HG02943 (cell line): ENCODE measurements at regions not wholly inside any gene's neighbourhood (a gene's known extent, or its start where the extent isn't known, plus 50 kb on each side); places are given as distances from the start of the nearest gene placed in this dataset.
"Not testable (repeated sequence)": the region's sequence is repeated elsewhere in the genome, so short reads cannot be mapped to it uniquely, and the experiment has no call there.

ENCODE experiments used
- ATAC-seq: cut with Tn5 transposase; IDR thresholded peaks from one replicate; pipeline ENCODE4 v1.9.1; 2021; ENCODE audit warnings: mild to moderate bottlenecking, low read depth, moderate library complexity; ENCODE audit not compliant: unreplicated experiment

DNA sequence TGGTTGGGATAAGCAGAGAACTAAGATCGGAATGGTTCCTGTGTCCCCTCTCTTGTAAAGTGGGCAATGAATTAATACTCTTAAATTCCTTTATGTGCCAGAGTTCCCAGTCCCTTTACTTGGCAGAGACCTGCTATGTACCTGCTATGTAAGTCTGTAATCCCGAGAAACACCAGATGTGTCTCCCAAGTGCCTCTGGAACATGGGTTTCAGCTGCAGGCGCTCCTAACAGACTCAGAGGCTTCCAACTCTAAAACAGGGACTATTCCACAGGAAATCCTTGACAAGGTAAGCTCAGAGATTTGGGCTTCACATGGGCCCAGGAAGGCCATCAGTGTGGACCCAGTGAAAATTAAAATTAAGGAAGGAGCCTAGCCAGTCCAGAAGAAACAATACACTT lies 117.7 kb upstream of the PLCL2 start:
- no peak for ATAC-seq

DNA sequence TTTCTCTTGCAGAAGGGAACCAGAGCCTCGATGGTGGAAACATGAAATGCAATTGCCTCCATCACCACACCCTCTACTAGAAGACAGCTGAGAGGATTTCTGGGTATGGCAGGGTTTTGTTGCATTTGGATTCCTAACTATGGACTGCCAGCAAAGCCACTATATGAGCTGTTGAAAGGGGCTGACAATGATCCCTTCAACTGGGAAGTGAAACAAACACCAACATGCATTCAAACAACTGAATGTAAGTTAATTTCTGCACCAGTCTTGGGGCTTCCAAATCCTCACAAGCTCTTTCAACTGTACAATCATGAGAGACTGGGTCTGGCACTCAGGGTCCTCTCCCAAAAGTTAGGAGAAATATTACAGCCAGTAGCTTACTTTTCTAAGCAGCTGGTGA lies 116.7 kb upstream of the PLCL2 start:
- ATAC-seq: no peak

DNA sequence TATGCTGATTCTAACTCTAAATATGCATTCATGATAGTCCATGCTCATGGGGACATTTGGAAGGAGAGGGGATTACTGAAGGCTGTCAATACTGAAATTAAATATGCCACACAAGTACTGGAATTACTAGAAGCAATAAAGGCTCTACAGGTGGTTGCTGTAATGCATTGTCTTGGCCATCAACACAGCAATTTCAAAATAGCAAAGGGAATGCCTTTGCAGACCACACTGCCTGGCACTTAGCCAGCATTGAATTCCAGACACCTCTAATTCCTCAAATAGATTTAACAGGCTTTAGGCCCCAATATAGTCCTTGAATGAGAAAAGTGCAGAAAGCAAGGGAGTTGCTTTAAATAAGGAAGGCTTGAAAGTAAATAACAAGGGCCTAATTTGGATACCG lies 115.8 kb upstream of the PLCL2 start:
- ATAC-seq: no peak

DNA sequence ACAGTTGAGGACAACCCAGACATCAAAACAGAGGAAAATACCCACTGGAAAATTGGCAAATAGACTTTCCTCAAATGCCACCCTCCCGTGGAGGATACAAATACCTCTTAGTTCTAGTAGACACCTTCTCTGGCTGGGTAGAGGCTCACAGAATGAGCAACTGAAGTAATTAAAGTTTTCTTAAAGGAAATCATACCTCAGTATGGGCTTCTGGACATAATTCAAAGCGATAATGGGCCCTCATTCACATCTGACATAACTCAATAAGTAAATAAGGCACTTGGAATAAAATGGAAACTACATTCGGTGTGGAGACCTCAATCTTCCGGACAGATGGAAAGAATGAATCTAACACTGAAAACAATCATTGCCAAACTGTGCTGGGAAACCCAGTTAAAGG lies 115.2 kb upstream of the PLCL2 start:
- no peak for ATAC-seq

DNA sequence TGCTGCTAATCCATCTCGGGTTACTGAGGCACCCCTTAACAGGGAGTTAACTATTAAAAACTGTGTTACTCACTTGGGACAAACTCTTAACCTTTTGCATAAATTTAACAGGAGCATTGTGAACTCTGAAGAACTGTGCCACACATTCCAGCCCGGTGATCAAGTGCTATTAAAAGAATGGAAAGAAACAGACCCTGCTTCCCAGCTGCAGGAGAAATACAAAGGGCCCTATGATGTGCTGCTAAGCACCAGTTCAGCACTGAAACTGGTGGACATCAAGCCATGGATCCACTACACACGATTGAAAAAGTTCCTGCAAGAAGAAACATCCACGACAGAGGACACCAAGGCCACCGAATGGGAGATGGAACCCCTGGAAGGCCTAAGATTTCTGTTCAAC lies 114.7 kb upstream of the PLCL2 start:
- no peak for ATAC-seq

DNA sequence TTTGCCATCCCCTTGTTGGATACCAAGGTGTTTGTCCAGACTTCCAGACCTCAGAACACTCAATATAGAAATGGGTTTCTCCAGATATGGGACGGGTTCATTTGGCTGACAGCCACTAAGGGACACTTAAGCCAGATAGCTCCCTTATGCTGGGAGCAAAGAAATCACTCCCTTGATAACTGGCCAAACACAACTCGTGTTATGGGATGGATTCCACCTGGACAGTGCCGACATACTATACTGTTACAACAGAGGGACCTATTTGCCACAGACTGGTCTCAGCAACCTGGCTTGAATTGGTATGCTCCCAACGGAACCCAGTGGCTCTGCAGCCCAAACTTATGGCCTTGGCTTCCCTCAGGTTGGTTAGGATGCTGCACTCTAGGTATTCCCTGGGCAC lies 114.0 kb upstream of the PLCL2 start:
- ATAC-seq: no peak

DNA sequence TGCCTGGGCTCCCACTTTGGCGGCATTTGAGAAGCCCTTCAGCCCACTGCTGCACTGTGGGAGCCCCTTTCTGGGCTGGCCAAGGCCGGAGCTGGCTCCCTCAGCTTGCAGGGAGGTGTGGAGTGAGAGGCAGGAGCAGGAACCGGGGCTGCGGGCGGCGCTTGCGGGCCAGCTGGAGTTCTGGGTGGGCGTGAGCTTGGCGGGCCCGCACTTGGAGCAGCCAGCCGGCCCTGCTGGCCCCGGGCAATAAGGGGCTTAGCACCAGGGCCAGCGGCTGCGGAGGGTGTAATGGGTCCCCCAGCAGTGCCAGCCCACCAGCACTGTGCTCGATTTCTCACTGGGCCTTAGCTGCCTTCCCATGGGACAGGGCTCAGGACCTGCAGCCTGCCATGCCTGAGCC lies 111.2 kb upstream of the PLCL2 start:
- not testable (repeated sequence) for ATAC-seq

DNA sequence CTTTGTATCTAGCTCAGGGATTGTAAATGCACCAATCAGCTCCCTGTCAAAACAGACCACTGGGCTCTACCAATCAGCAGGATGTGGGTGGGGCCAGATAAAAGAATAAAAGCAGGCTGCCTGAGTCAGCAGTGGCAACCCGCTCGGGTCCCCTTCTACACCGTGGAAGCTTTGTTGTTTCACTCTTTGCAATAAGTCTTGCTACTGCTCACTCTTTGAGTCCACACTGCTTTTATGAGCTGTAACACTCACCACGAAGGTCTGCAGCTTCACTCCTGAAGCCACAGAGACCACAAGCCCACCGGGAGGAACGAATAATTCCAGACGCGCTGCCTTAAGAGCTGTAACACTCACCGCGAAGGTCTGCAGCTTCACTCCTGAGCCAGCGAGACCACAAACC lies 110.2 kb upstream of the PLCL2 start:
- not testable (repeated sequence) for ATAC-seq

DNA sequence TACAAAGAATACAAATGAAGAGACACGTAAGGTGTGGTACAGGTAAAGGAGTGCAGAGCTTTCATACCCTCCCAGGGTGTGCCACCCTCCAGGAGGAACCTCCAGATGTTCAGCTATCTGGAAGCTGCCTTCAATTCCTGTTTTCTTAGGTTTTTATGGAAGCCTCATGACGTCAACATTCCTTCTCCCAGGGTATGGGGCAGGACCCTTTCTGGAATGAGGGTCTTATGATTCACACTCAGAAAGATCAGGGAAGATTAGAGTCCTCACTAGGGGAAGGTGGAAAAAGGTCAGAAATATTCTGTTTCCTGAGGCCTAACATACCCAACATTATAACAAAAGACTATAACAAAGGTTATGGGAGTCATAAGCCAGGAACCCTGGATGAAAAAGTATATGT lies 99.8 kb upstream of the PLCL2 start:
- ATAC-seq: no peak

DNA sequence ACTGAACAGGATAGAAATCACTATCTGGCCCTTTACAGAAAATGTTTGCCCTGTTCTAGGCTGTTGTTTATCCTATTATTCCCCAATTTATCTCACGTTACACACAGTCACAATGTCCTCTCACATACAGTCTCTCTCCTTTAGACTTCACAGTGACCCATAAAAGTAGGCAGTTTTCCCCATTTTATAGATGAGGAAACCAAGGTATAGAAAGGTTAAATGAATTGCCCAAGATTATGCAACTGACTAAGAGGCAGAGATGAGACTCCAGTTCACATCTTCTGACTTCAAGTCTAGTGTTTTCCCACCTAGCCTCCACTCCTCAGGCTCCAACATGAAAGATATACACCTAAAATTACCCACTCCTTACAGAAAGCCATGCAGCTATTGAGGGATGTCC lies 99.3 kb upstream of the PLCL2 start:
- ATAC-seq: no peak

DNA sequence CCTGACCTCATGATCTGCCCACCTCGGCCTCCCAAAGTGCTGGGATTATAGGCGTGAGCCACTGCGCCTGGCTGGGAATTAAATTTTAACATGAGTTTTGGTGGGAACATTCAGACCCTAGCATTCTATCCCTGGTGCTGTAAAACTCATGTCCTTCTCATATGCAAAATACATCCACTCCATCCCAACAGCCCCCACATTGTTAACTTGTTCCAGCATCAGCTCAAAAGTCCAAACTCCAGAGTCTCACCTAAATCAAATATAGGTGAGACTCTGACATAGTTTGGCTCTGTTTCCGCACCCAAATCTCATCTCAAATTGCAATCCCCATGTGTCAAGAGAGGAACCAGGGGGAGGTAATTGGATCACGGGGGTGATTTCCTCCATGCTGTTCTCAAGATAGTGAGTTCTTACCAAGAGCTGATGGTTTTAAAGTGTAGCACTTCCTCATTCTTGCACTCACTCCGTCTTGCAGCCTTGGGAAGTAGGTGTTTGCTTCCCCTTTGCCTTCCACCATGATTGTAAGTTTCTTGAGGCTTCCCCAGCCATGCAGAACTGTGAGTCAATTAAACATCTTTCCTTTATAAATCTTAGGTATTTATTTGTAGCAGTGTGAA lies 96.2 kb upstream of the PLCL2 start:
- ATAC-seq: no peak

DNA sequence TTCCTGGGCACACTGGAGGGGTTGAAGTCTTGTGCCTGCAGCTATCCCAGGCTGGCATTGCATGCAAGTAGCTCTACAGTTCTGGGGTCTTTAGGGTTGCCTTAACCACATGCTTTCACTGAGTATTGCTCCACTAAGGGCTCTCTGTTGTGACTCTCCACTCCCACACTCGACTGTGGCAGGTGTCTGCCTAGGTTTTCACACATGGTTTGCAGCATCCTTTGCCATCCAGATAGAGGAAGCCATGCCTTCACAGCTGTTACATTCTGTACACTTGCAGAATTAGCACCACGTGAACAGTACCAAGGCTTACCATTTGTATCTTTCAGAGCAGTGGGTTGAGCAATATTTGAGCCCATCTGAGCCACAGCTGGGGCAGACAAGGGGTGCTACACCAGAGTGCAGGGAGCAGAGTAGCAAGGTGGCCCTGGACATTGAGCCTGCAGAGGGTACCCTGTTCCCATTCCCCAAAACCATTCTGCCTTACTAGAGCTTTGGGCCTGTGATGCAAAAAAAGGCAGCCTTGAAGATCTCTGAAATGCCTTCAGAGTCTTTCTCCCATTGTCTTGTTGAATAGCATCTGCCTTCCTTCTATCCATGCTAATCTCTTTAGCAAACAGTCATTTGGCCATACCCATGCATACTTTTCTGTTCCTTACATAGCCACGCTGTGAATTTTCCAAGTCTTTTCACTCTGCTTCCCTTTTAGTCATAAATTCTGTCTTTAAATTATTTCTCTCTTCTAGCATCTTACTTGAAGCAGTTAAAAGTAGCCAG lies 95.2 kb upstream of the PLCL2 start:
- ATAC-seq: no peak

DNA sequence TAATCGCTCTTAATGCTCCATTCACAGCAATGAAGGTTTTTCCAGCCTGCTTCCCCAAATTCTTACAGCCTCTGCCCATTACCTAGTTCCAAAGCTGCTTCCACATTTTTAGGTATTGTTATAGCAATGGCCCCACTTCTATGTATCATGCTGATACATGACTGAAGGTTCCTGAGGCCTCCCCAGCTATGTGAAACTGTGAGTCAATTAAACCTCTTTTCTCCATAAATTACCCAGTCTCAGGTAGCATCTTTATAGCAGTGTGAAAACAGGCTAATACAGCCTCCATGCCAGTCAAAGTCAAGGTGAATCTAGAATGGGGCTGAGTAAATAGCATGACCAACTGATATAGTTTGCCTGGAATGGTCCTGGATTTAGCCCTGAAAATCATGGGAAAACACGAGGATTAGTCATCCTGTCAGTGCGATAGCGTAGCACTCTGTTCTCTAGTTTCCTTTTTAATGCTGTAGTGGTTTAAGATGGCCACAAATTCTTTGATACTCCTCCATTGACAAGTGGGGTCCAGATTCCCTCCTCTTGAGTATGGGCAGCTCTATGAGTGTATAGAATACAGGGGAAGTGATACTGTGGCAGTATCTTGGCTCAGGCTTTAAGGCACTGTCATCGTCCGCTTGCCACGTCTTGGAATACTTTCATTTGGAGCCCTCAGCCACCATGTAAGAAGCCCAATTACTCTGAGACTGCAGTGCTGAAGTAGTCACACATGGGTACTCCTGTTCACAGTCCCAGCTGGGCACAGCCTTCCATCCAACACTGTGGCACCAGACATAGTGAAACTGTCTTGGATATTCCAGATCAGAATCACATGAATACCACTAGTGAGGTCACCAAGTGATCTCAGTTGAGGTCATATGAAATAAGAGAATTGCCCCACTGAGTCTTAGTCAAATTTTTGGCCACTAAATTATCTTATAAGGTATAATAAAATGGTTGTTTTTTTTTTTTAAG lies 94.0 kb upstream of the PLCL2 start:
- no peak for ATAC-seq

DNA sequence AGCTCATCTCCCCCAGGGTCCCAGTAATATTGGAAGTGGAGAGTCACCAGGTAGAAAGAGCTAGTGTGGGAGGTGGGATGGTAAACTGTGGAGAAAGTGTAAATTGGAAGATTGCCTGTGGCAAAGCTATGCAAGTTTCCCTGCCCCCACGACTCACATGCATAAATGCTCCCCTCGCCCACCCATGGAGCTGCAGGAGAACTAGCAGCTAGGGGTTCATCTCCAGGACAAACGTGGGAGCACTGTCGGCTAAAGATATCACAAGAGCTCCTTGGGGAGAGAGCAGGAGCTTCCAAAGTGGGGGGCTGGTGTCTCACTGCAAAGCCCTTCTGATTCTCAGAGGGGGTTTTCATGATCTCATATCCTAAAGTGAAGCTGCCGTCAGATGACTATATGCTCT lies 91.4 kb upstream of the PLCL2 start:
- no peak for ATAC-seq

DNA sequence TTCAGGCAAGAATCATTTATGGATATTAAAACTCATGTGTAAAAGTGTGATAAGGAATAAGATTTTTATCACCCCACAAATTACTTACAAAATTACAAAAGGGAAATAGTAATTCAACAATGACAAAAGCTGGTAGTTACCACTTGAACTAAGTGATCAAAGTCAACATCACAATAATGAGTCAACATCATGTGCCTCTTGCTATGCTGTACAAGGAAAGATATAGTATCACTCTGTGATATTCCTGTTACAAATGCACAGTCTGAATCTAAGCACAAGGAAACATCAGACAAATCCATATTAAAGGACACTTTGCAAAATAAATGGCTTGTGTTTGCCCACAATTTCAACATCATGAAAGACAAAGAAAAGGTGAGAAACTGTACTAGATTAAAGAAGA lies 90.5 kb upstream of the PLCL2 start:
- no peak for ATAC-seq

DNA sequence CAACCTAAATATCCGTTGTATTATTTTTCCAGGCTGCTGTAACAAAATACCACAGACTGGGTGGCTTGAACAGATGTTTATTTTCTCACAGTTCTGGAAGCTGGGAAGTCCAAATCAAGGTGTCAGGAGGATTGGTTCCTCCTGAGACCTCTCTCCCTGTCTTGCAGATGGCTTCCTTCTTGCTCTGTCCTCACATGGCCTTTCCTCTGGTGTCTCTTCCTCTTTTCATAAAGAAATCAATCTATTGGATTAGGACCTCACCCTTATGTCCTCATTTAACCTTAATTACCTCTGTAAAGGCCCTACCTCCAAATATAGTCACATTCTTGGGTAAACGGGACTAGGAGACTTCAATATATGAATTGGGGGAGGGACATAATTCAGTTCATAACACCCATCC lies 89.2 kb upstream of the PLCL2 start:
- no peak for ATAC-seq

DNA sequence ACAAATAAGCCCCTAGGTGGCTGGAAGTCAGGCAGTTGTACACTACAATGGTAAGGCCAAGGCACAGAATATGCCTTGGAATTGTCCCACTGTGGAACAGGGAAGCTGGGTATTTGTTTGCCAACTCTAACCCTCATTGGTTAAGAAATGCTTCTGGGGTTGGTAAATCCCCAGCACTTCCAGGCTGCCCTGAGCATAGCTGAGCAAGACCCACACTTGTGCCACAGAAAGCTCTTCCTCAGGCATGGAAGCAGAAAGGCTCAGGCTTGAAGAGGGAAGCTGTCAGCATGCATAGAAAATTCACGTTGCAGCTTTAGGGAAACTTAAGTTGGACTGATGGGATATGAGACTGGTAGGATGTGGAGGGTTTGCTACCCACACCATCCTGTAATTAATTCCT lies 86.9 kb upstream of the PLCL2 start:
- ATAC-seq: no peak

DNA sequence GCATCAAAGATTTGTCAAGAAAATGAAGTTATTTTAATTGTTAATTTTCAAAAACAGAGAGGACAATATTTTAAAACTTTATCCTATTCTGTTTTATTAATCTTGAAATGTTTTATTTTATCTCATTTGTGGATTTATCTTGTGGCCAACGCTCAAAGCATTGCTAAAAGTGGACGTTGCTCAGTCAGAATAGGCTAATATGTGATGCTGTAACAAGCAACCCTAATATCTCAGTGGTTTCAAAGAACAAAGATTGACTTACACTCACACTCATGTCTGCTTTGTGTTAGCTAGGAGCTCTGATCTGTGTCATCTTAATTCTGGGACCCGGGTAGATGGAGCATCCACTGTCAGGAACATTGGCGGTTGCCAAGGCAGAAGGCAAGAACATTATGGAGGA lies 86.0 kb upstream of the PLCL2 start:
- ATAC-seq: no peak

DNA sequence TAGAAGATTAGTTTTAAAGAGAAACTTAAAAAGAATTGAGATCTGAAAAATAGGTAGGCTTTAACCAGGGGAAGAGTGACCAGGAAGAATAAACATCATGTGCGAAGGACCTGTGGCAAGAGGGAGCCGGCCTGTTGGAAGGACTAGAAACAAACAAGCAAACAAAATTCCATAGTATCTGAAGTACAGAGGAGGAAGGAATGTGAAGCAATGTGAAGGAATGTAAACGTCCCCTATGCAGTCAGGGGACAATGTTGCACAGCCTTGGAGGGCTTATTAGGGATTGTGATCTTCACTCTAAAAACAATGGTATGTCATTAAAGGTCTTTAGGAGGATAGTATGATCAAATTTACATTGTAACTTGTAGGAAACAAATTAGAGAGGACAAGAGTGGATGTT lies 84.4 kb upstream of the PLCL2 start:
- ATAC-seq: no peak

DNA sequence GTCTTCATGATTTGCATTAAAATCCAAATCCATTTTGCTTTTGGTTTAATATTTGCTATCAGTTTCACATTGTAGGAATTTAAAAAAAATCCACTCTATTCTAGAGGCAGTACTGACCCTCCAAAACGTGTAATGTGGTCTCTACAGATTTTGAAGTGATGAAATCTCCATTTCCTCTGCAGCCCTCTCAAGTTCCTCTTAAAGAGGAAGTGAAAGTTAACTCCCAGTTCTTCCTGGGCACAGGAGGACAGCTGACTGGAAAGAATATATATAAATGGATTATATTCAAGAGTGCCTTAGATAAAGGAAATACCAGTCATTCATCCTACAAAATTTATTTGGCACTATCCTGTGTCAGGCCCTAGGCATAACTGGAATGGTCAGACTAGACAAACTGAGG lies 83.5 kb upstream of the PLCL2 start:
- ATAC-seq: no peak

DNA sequence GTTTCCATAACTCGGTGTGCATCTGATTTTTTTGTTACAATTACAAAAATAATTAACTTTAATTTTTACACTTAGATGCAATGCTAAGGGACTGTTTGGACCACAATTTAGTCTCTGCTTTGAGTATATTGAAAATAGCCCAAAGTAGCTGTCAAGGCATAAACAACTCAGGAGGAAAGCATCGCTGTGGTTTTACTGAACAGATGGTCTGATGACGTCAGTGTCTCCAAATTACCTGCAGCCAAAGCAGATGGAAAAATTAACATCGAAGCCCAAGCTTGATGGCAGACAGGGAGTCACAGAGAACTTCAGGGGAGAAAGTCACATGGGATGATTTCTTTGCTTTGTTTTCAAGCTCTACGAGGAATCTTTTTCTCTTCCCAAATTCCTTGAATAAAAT lies 83.1 kb upstream of the PLCL2 start:
- ATAC-seq: no peak
